IMR-90 (cell line): ENCODE measurements at regions not wholly inside any gene's neighbourhood (a gene's known extent, or its start where the extent isn't known, plus 50 kb on each side); places are given as distances from the start of the nearest gene placed in this dataset.

Source experiments
- ATAC-seq: fragments of 200-7000 bp; cut with Tn5 transposase; 2 replicates; pipeline ENCODE4 v1.9.1; 2020; ENCODE audit warnings: low read depth, mild to moderate bottlenecking, moderate library complexity
- BruUV-seq: library from RNA; stranded (reverse); fragments of 400-500 nt; replicated peaks from 2 replicates; lab custom pipeline; 2021; lab: Mats Ljungman, UMichigan
- CTCF ChIA-PET: fragments of 300-600 bp; formaldehyde crosslinking; extraction: SDS; loops from one replicate; lab custom pipeline; 2021; ENCODE audit warnings: antibody characterized with exemption; lab: Yijun Ruan, JAX
- POLR2A ChIA-PET: fragments of 300-600 bp; sonication (Branson Sonifier 250); formaldehyde crosslinking; loops from one replicate; lab custom pipeline; 2022; ENCODE audit warnings: antibody characterized with exemption; ENCODE audit not compliant: unreplicated experiment; lab: Charles Lee
- DNase-seq: peaks from one replicate; pipeline ENCODE4 v3.0.0; 2013
- H2AFZ ChIP-seq: replicated peaks from 2 replicates; pipeline ENCODE3; 2013; ENCODE audit warnings: low read length, mild to moderate bottlenecking; ENCODE audit not compliant: poor library complexity
- H2AK5ac ChIP-seq: 2 replicates; pipeline ENCODE4 v1.6.1; 2013; ENCODE audit warnings: low read depth, low read length, inconsistent platforms
- H2AK9ac ChIP-seq: replicated peaks from 2 replicates; pipeline ENCODE3; 2013; ENCODE audit warnings: mild to moderate bottlenecking, low read depth, low read length, moderate library complexity; ENCODE audit not compliant: poor library complexity
- H2BK120ac ChIP-seq: 2 replicates; pipeline ENCODE4 v1.6.1; 2013; ENCODE audit warnings: low read depth, low read length, inconsistent platforms
- H2BK15ac ChIP-seq: 3 replicates; pipeline ENCODE4 v1.6.1; 2013; ENCODE audit warnings: low read depth, low read length, inconsistent platforms
- H2BK20ac ChIP-seq: 2 replicates; pipeline ENCODE4 v1.6.1; 2013; ENCODE audit warnings: low read depth, mild to moderate bottlenecking, inconsistent platforms, low read length, moderate library complexity
- H2BK5ac ChIP-seq: 2 replicates; pipeline ENCODE4 v1.6.1; 2013; ENCODE audit warnings: mild to moderate bottlenecking, low read depth, low read length, inconsistent platforms; ENCODE audit not compliant: poor library complexity, severe bottlenecking
- H3K14ac ChIP-seq: replicated peaks from 2 replicates; pipeline ENCODE4 v1.6.1; 2013; ENCODE audit warnings: low read depth, low read length, inconsistent platforms
- H3K18ac ChIP-seq: 2 replicates; pipeline ENCODE4 v1.6.1; 2013; ENCODE audit warnings: low read depth, low read length, control low read depth
- H3K23ac ChIP-seq: 2 replicates; pipeline ENCODE4 v1.6.1; 2013; ENCODE audit warnings: low read depth, low read length, inconsistent platforms
- H3K27ac ChIP-seq: 2 replicates; pipeline ENCODE4 v1.5.1; 2013; ENCODE audit warnings: mild to moderate bottlenecking, control low read depth, low read length; ENCODE audit not compliant: insufficient read depth
- H3K27me3 ChIP-seq: 2 replicates; pipeline ENCODE4 v1.6.1; 2013; ENCODE audit warnings: low read length; ENCODE audit not compliant: control insufficient read depth, insufficient read depth
- H3K36me3 ChIP-seq: 2 replicates; pipeline ENCODE4 v1.6.1; 2013; ENCODE audit warnings: low read length, mixed read lengths; ENCODE audit not compliant: control insufficient read depth, insufficient read depth
- H3K4ac ChIP-seq: 2 replicates; pipeline ENCODE4 v1.6.1; 2013; ENCODE audit warnings: low read depth, low read length, inconsistent platforms
- H3K4me1 ChIP-seq: 2 replicates; pipeline ENCODE4 v1.6.1; 2013; ENCODE audit warnings: low read length, mixed read lengths; ENCODE audit not compliant: control insufficient read depth, insufficient read depth
- H3K4me2 ChIP-seq: 2 replicates; pipeline ENCODE4 v1.6.1; 2013; ENCODE audit warnings: low read depth, mild to moderate bottlenecking, control low read depth, low read length, moderate library complexity
- H3K4me3 ChIP-seq: 2 replicates; pipeline ENCODE4 v1.5.1; 2013; ENCODE audit warnings: low read depth, mild to moderate bottlenecking, control low read depth, low read length, moderate library complexity; ENCODE audit not compliant: insufficient read depth
- H3K56ac ChIP-seq: 2 replicates; pipeline ENCODE4 v1.6.1; 2013; ENCODE audit warnings: low read length, inconsistent platforms; ENCODE audit not compliant: insufficient read depth; ENCODE audit errors: extremely low read depth
- H3K79me1 ChIP-seq, 2 experiments: 2 replicates each; pipeline ENCODE4 v1.6.1; 2013; ENCODE audit warnings: low read length in 2 of 2, inconsistent platforms in 1 of 2, low read depth in 1 of 2
- H3K9ac ChIP-seq: 2 replicates; pipeline ENCODE4 v1.6.1; 2013; ENCODE audit warnings: low read depth, low read length, control low read depth
- H3K9me1 ChIP-seq: 2 replicates; pipeline ENCODE4 v1.6.1; 2013; ENCODE audit warnings: low read length, inconsistent platforms; ENCODE audit not compliant: insufficient read depth
- H3K9me3 ChIP-seq: 2 replicates; pipeline ENCODE4 v1.6.1; 2013; ENCODE audit warnings: low read length; ENCODE audit not compliant: control insufficient read depth, insufficient read depth
- H4K20me1 ChIP-seq: 2 replicates; pipeline ENCODE4 v1.6.1; 2013; ENCODE audit warnings: low read length, inconsistent platforms; ENCODE audit not compliant: insufficient read depth
- H4K5ac ChIP-seq: 2 replicates; pipeline ENCODE4 v1.6.1; 2013; ENCODE audit warnings: mild to moderate bottlenecking, low read depth, low read length, control low read depth
- H4K8ac ChIP-seq, 2 experiments: 2 replicates each; pipeline ENCODE4 v1.6.1; 2013; ENCODE audit warnings: low read depth in 2 of 2, low read length in 2 of 2, control low read depth in 1 of 2, inconsistent platforms in 1 of 2
- H4K91ac ChIP-seq: 2 replicates; pipeline ENCODE4 v1.6.1; 2013; ENCODE audit warnings: low read depth, low read length, inconsistent platforms; ENCODE audit not compliant: insufficient read depth
- BHLHE40 ChIP-seq: fragments of 150-350 bp; IDR thresholded peaks from 2 replicates; pipeline ENCODE4 v1.6.1; 2016; ENCODE audit warnings: mild to moderate bottlenecking, low read depth, low read length
- CEBPB ChIP-seq: IDR thresholded peaks from 2 replicates; pipeline ENCODE4 v1.6.1; 2012; ENCODE audit warnings: low read depth, low read length, improper control_type of control experiment
- CHD1 ChIP-seq: IDR thresholded peaks from 2 replicates; pipeline ENCODE4 v1.6.1; 2012; ENCODE audit warnings: low read depth, low read length, improper control_type of control experiment
- WGBS, 2 experiments: methylation state at CpG; one replicate each; pipeline versions ENCODE4 v1.1.5 to v1.1.7; 2013; ENCODE audit warnings: missing lambda C conversion rate in 2 of 2; ENCODE audit not compliant: insufficient read length in 1 of 2; ENCODE audit errors: extremely low coverage in 2 of 2; 5-methylcytosine and 5-hydroxymethylcytosine counted together
- dilution Hi-C: fragments of 300-500 bp; cut with HindIII; formaldehyde crosslinking; loops from one replicate; pipeline ENCODE4 v1.14.3; 2018; ENCODE audit warnings: low sequenced_read_pairs; ENCODE audit not compliant: unreplicated experiment
- in situ Hi-C: fragments of 300-500 bp; cut with MboI; formaldehyde crosslinking; loops from 3 replicates; pipeline ENCODE4 v1.14.3; 2019; ENCODE audit warnings: low sequenced_read_pairs, inconsistent platforms, mixed read lengths
- intact Hi-C: fragments of 100-400 bp; cut with micrococcal nuclease; formaldehyde crosslinking; loops from 2 replicates; pipeline ENCODE4 v1.10.0; 2022

DNA sequence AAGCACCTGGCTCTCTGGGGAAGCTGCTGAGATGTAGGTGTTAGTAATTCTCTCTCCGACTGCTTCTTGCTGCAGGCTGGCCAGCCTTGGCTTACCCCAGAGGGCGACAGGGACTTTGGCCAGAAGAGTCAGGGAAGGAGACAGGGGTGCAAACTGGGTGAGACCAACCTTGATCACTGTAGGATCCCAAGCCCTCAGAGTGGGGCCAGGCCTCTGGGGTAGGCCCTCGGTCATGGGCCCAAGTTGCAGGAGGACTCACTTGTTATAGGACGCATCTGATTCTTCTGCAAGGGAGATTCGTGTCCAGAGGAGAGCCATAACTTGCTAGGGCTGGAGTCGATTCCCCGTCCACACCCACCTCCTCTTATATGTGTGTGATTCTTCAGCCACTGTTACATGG, 111.7 kb upstream of the SIX3 start:
- ATAC-seq = no peak
- Histone ChIP-seq H4K5ac (no peak overlapping the region), H3K27me3 (peaks cover 7% of the 10 kb centered on the region), H2AK9ac (no peak overlapping the region), H3K79me1 (no peaks in the 10 kb centered on the region), H3K4me1 (no peaks in the 10 kb centered on the region), H3K4me3 (no peak overlapping the region), H2BK15ac (no peak overlapping the region), H3K56ac (no peak overlapping the region), H2AFZ (no peak overlapping the region), H4K91ac (no peak overlapping the region), H3K9me3 (no peaks in the 10 kb centered on the region), H2BK20ac (no peak overlapping the region), H3K23ac (no peak overlapping the region), H2AK5ac (no peak overlapping the region), H3K9ac (no peak overlapping the region), H3K14ac (no peak overlapping the region), H2BK5ac (no peak overlapping the region), H3K36me3 (no peaks in the 10 kb centered on the region), H3K4me2 (no peak overlapping the region), H3K27ac (no peak overlapping the region), H3K9me1 (no peaks in the 10 kb centered on the region), H4K20me1 (no peaks in the 10 kb centered on the region), H2BK120ac (no peak overlapping the region), H3K18ac (no peak overlapping the region), H4K8ac (no peak overlapping the region), H3K4ac (no peak overlapping the region)
- intact Hi-C loops = no loop called here
- no CpG with 5 or more reads among the region's 7 CpGs for WGBS, 2 experiments
- DNase-seq = no peak
- no TSS peak for BruUV-seq
- in situ Hi-C loops = no loop called here
- TF ChIP-seq CHD1 = no peak
- no peak for TF ChIP-seq BHLHE40
- TF ChIP-seq CEBPB = no peak
- ChIA-PET CTCF (no interaction called here), POLR2A (no interaction called here)
- dilution Hi-C loops = no loop called here
